Lower leg skin (tissue), 4 donors: ENCODE measurements at regions not wholly inside any gene's neighbourhood (a gene's known extent, or its start where the extent isn't known, plus 50 kb on each side); places are given as distances from the start of the nearest gene placed in this dataset.

ENCODE experiments used
- DNase-seq, 2 donors: peaks; one replicate each; pipeline ENCODE4 v3.0.0-alpha.2; 2019; ENCODE audit warnings: low spot score in 2 of 2
- H3K4me3 ChIP-seq: fragments of 200-600 bp; sonication (generic); 2 replicates; pipeline ENCODE4 v1.5.1; 2017; ENCODE audit warnings: mild to moderate bottlenecking, low read depth; ENCODE audit not compliant: poor library complexity, severe bottlenecking
- POLR2A ChIP-seq, 2 donors: fragments of 450-650 bp; IDR thresholded peaks; one replicate each; pipeline ENCODE4 v1.6.1; 2016 to 2017; ENCODE audit warnings: antibody characterized with exemption in 2 of 2, mild to moderate bottlenecking in 1 of 2, moderate library complexity in 1 of 2
- WGBS, 2 donors: methylation state at CpG; one replicate each; pipeline ENCODE4 v1.1.5; 2018; 5-methylcytosine and 5-hydroxymethylcytosine counted together
- intact Hi-C: fragments of 100-400 bp; cut with DNase I; formaldehyde crosslinking; loops from one replicate; pipeline ENCODE4 v1.15.0; 2023; ENCODE audit warnings: low total_unique reads
- TF ChIP-seq, protein P1 (sequence below), 3 donors: fragments of 450-650 bp; IDR thresholded peaks; one replicate each; pipeline ENCODE4 v1.5.1; 2016; ENCODE audit warnings: antibody characterized with exemption in 3 of 3, mild to moderate bottlenecking in 3 of 3, moderate library complexity in 2 of 3

DNA sequence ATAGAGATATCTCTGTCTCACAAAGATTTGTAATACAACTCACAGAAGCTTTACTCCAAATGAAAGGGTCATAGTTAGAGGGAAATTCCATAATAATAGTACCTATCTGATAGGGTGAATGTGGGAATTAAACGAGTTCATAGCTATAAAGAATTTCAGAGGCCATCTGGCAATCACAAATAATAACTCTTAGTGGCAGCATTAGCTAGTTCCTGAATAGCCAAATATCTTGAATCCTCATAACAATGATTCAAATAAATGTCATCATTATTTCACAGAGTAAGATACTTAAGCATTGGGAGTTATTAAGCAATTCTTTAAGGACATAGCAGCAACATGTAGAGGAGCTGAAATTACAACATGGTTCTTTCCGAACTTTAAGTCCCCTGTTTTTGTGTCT, 1265.0 kb upstream of the PIK3C3 start:
- intact Hi-C loops: loop anchor here (2.0 kb wide), 1 partner anchor 15 kb away; no protein-coding TSS in a partner anchor
- TF ChIP-seq, protein P1, sequence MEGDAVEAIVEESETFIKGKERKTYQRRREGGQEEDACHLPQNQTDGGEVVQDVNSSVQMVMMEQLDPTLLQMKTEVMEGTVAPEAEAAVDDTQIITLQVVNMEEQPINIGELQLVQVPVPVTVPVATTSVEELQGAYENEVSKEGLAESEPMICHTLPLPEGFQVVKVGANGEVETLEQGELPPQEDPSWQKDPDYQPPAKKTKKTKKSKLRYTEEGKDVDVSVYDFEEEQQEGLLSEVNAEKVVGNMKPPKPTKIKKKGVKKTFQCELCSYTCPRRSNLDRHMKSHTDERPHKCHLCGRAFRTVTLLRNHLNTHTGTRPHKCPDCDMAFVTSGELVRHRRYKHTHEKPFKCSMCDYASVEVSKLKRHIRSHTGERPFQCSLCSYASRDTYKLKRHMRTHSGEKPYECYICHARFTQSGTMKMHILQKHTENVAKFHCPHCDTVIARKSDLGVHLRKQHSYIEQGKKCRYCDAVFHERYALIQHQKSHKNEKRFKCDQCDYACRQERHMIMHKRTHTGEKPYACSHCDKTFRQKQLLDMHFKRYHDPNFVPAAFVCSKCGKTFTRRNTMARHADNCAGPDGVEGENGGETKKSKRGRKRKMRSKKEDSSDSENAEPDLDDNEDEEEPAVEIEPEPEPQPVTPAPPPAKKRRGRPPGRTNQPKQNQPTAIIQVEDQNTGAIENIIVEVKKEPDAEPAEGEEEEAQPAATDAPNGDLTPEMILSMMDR (IDR thresholded peaks at IDR 0.05): no peak
- TF ChIP-seq POLR2A (IDR thresholded peaks at IDR 0.05): no peak
- 71 to 73% methylated on average over 2 of the region's 2 CpGs for WGBS, 2 donors
- no peak for DNase-seq
- no peak overlapping the region for H3K4me3 ChIP-seq

DNA sequence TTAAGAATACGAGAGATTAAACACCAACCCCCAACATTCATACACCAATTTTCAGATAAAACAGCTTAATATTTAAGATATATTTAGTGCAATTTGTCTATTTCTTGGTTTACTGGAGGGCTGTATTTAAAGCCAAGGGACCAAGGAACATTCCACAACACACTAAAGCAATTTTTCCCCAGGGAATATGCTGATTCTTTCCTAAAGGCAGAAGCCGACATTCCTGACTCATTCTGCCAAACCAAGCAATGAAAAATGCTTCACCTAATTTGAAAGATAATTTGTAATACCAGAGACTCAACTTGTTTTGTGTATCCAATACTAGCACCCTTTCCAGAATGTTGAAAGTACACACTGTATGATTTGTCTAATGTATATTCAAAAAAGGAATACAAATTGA, 1267.6 kb upstream of the PIK3C3 start:
- DNase-seq: no peak
- 51 to 58% methylated on average over 2 of the region's 2 CpGs for WGBS, 2 donors
- TF ChIP-seq, protein P1 (IDR thresholded peaks at IDR 0.05): no peak
- TF ChIP-seq POLR2A (IDR thresholded peaks at IDR 0.05): no peak
- intact Hi-C loops: no loop called here
- H3K4me3 ChIP-seq: no peak overlapping the region

DNA sequence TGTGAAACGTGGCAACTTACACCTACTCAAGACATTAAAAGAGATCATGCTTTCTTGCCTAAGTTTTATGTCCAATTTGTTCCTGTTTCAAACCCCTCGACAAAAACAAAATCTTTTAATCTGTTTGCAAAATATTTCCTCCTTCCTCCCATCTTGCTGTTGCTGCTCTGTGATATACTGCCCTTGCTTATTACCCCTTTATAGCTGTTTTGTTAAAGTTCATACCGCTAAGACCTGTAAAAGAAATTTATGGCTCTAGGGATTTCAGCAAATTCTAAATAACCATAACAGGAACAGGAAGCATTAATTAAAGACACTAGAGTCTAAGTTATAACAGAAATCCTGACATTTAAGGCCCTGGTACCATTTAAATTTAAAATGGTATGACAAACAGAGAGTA, 1268.2 kb upstream of the PIK3C3 start:
- no peak overlapping the region for H3K4me3 ChIP-seq
- 18 to 27% methylated on average over 3 of the region's 3 CpGs for WGBS, 2 donors

DNA sequence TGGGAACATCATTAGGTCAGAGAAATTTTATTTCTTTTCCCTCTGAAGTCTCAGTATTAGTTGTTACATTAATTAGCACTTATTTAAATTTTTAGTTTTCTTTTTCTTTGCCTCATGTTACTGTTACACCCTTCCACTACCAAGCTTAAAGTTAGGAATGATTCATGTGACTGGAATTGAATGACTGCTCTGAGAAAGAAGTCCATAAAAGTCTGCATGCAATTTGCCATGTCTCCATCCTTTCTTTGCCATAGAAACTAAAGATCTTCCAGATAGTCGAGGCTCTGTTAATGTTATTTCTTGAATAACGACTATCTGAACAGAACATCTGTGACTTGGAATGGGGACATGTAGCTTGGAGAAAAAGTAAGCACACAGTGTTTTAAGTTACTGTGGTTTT, 1269.8 kb upstream of the PIK3C3 start:
- 70% methylated on average over 2 of the region's 2 CpGs; no CpG with 5 or more reads in 1 of the 2 donors for WGBS, 2 donors
- no peak overlapping the region for H3K4me3 ChIP-seq
- DNase-seq: no peak
- intact Hi-C loops: no loop called here
- TF ChIP-seq, protein P1 (IDR thresholded peaks at IDR 0.05): no peak
- no peak for TF ChIP-seq POLR2A (IDR thresholded peaks at IDR 0.05)

More for the DNA sequence above, 1268.2 kb upstream of the PIK3C3 start:
- DNase-seq: no peak
- intact Hi-C loops: no loop called here
- TF ChIP-seq, protein P1 (IDR thresholded peaks at IDR 0.05): no peak
- no peak for TF ChIP-seq POLR2A (IDR thresholded peaks at IDR 0.05)

DNA sequence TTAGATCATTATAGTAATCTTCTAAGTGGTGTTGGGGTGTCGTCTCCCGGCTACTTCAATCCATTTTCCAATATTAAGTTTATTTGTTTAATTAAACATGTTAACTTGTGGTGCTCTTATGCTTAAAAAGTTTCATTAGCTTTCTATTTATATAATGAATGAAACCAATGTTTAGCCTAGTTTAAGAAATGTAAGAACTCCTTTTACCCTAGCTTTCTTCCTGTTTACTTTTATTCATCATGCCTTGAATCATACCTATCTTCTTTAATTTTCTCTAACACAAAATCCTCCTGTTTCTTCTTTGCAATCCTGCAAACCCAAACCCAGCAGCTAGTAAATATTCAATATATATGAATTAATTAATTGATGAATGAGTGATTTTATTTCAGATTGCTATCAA, 1276.7 kb upstream of the PIK3C3 start:
- WGBS, 2 donors: 74 to 92% methylated on average over 2 of the region's 2 CpGs
- intact Hi-C loops: no loop called here
- H3K4me3 ChIP-seq: no peak overlapping the region
- TF ChIP-seq POLR2A (IDR thresholded peaks at IDR 0.05): no peak
- TF ChIP-seq, protein P1 (IDR thresholded peaks at IDR 0.05): no peak
- no peak for DNase-seq

DNA sequence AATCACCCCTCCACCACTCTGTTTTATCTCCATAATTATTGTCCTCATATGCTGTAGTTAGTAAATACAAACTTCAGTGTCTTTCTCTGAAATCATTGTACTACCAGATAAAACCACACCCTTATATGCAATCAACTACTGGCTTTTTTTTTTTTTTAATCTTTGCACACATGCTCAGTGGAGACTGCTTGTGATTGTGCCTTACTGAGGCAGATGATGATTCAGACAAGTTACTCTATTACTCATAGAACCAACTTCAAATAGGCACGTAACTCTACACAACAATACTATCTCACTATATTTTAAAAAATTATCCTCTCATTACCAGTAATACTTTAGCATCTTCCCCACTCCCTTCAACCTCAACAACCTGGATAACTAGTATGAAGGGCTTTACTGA, 1278.4 kb upstream of the PIK3C3 start:
- intact Hi-C loops: no loop called here

More for the DNA sequence above, 1278.4 kb upstream of the PIK3C3 start:
- DNase-seq: no peak
- TF ChIP-seq POLR2A (IDR thresholded peaks at IDR 0.05): no peak
- TF ChIP-seq, protein P1 (IDR thresholded peaks at IDR 0.05): no peak
- no peak overlapping the region for H3K4me3 ChIP-seq
- 0% methylated on average over 1 of the region's 1 CpG for WGBS, 2 donors
